ENCODE measurements at regions not wholly inside any gene's neighbourhood (a gene's known extent, or its start where the extent isn't known, plus 50 kb on each side); places are given as distances from the start of the nearest gene placed in this dataset.

DNA sequence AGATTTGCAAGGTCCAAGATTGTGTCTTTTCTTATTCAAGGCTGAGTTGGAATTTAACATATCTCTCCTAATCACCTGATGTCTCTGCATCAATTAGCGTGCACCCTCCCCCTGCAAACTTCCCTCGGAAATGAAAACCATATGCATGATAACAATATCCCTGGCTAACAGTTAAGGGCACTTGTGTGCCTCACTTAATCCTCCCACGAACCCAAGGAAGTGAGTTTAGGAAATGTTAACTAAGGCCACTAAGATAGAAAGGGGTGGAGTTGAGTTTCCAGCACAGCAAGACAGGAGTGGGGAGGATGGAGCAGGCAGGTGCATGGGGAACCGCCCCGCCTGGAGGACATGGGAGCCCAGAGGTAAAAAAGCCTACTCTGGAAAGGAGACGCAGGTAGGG is 52.4 kb upstream of the PTMA start:
- H3K36me3 ChIP-seq (ENCODE audit: low read depth, missing control alignments): no peaks in the 10 kb centered on the region
- H3K27ac ChIP-seq: no peak overlapping the region
- H3K27me3 ChIP-seq: no peaks in the 10 kb centered on the region
- H3K4me3 ChIP-seq: no peak overlapping the region
- intact Hi-C loops (cut with DNase I; ENCODE audit: low total_unique reads): no loop called here
- no peaks in the 10 kb centered on the region for H3K4me1 ChIP-seq
- 58 to 71% methylated on average over 6 of the region's 6 CpGs for WGBS, 2 donors
- no peak for DNase-seq
- TF ChIP-seq POLR2A (IDR thresholded peaks at IDR 0.05): no peak
- TF ChIP-seq CTCF (IDR thresholded peaks at IDR 0.05): no peak
- no peaks in the 10 kb centered on the region for H3K9me3 ChIP-seq

Small RNA genes in the stretch of these regions (small RNA-seq; reads per million reads assigned to genes)
- 0 to 0.19 reads per million in 2 donors for gene RN7SL499P
